SK-N-SH (cell line): ENCODE measurements at regions not wholly inside any gene's neighbourhood (a gene's known extent, or its start where the extent isn't known, plus 50 kb on each side); places are given as distances from the start of the nearest gene placed in this dataset.

Experiments used
- CTCF ChIA-PET: fragments of 300-600, 350-600 bp; formaldehyde crosslinking; extraction: SDS; loops from one replicate; lab custom pipeline; 2021; lab: Yijun Ruan, JAX
- POLR2A ChIA-PET: fragments of 350-600 bp; sonication (Branson Sonifier 250); formaldehyde crosslinking; extraction: SDS; loops from one replicate; lab custom pipeline; 2020; ENCODE audit warnings: antibody characterized with exemption, inconsistent platforms; lab: Yijun Ruan, JAX
- DNase-seq: peaks from one replicate; pipeline ENCODE4 v3.0.0; 2012
- H2AFZ ChIP-seq: fragments of 200-600 bp; sonication (generic); 2 replicates; pipeline ENCODE4 v1.8.1; 2016; ENCODE audit warnings: antibody characterized with exemption, mild to moderate bottlenecking, low read depth
- H3F3A ChIP-seq: fragments of 200-600 bp; sonication (generic); replicated peaks from 2 replicates; pipeline ENCODE3; 2016; ENCODE audit warnings: antibody characterized with exemption, mild to moderate bottlenecking; ENCODE audit not compliant: insufficient read depth
- H3K27ac ChIP-seq, 2 experiments: fragments of 200-500 bp in 1 of 2; fragments of 200-600 bp in 1 of 2; sonication (Bioruptor generic) in 1 of 2; sonication (generic), shearing (Covaris generic) in 1 of 2; 2 replicates each; pipeline versions ENCODE4 v1.5.1 to v1.6.1; 2014 to 2016; ENCODE audit warnings: low read depth in 2 of 2, inconsistent platforms in 1 of 2, low read length in 1 of 2, mild to moderate bottlenecking in 1 of 2, mixed read lengths in 1 of 2
- H3K27me3 ChIP-seq: fragments of 200-600 bp; sonication (generic), shearing (Covaris generic); 2 replicates; pipeline ENCODE4 v1.6.1; 2016; ENCODE audit warnings: mixed run types; ENCODE audit not compliant: insufficient read depth
- H3K36me3 ChIP-seq, 2 experiments: fragments of 200-500 bp in 1 of 2; fragments of 200-600 bp in 1 of 2; sonication (Bioruptor generic) in 1 of 2; sonication (generic) in 1 of 2; replicated peaks in 1 of 2; 2 replicates each; pipeline versions ENCODE3 to v1.5.1; 2014 to 2016; ENCODE audit warnings: low read length in 1 of 2, mild to moderate bottlenecking in 1 of 2; ENCODE audit not compliant: insufficient read depth in 2 of 2, control insufficient read depth in 1 of 2
- H3K4me1 ChIP-seq, 2 experiments: fragments of 200-500 bp in 1 of 2; fragments of 200-600 bp in 1 of 2; sonication (Bioruptor generic) in 1 of 2; sonication (generic), shearing (Covaris generic) in 1 of 2; 2 replicates each; pipeline versions ENCODE4 v1.5.1 to v1.6.1; 2014 to 2016; ENCODE audit warnings: low read depth in 1 of 2, low read length in 1 of 2, mixed run types in 1 of 2; ENCODE audit not compliant: insufficient read depth in 2 of 2, control insufficient read depth in 1 of 2
- H3K4me2 ChIP-seq: fragments of 200-600 bp; sonication (generic), shearing (Covaris generic); 2 replicates; pipeline ENCODE4 v1.6.1; 2017; ENCODE audit warnings: mixed run types
- H3K4me3 ChIP-seq, 2 experiments: fragments of 200-500 bp in 1 of 2; fragments of 200-600 bp in 1 of 2; sonication (Bioruptor generic) in 1 of 2; sonication (generic), shearing (Covaris generic) in 1 of 2; 2 replicates each; pipeline versions ENCODE4 v1.5.1 to v1.8.1; 2014 to 2016; ENCODE audit warnings: low read depth in 2 of 2, inconsistent platforms in 1 of 2, low read length in 1 of 2, mild to moderate bottlenecking in 1 of 2, mixed read lengths in 1 of 2, moderate library complexity in 1 of 2
- H3K79me2 ChIP-seq: fragments of 200-600 bp; sonication (generic); 2 replicates; pipeline ENCODE4 v1.8.1; 2017; ENCODE audit warnings: mild to moderate bottlenecking; ENCODE audit not compliant: insufficient read depth
- H3K9ac ChIP-seq: fragments of 200-600 bp; sonication (generic); 2 replicates; pipeline ENCODE4 v1.6.1; 2017; ENCODE audit warnings: mixed run types
- H3K9me2 ChIP-seq: fragments of 200-600 bp; sonication (generic); 2 replicates; pipeline ENCODE4 v1.6.1; 2017; ENCODE audit warnings: mixed run types
- H3K9me3 ChIP-seq: fragments of 200-600 bp; sonication (generic); 2 replicates; pipeline ENCODE4 v1.6.1; 2017; ENCODE audit warnings: mixed run types, mild to moderate bottlenecking, moderate library complexity
- H4K20me1 ChIP-seq: fragments of 200-600 bp; sonication (generic); 2 replicates; pipeline ENCODE4 v1.6.1; 2017; ENCODE audit warnings: mild to moderate bottlenecking, mixed run types; ENCODE audit not compliant: insufficient read depth
- CTCF ChIP-seq: fragments of 200-600 bp; sonication (generic); IDR thresholded peaks from 2 replicates; pipeline ENCODE4 v1.6.1; 2017; ENCODE audit warnings: antibody characterized with exemption, mild to moderate bottlenecking, moderate library complexity
- GABPA ChIP-seq: IDR thresholded peaks from 2 replicates; pipeline ENCODE4 v1.4.0; 2012; ENCODE audit warnings: low read depth, mild to moderate bottlenecking
- IRF3 ChIP-seq: fragments of 150-350 bp; IDR thresholded peaks from 2 replicates; pipeline ENCODE4 v1.6.1; 2016; ENCODE audit warnings: mild to moderate bottlenecking, low read depth, low read length
- MAX ChIP-seq: IDR thresholded peaks from 2 replicates; pipeline ENCODE4 v1.4.0; 2012; ENCODE audit warnings: low read depth
- MEF2A ChIP-seq: IDR thresholded peaks from 2 replicates; pipeline ENCODE4 v1.4.0; 2012; ENCODE audit warnings: low read depth, borderline replicate concordance
- MXI1 ChIP-seq: IDR thresholded peaks from 2 replicates; pipeline ENCODE4 v1.6.1; 2012; ENCODE audit warnings: mild to moderate bottlenecking, low read depth, low read length, improper control_type of control experiment
- SIN3A ChIP-seq: IDR thresholded peaks from 2 replicates; pipeline ENCODE4 v1.6.1; 2012; ENCODE audit warnings: low read depth, mild to moderate bottlenecking, low read length, moderate library complexity, borderline replicate concordance
- TAF1 ChIP-seq: IDR thresholded peaks from 2 replicates; pipeline ENCODE4 v1.6.1; 2012; ENCODE audit warnings: low read depth, mild to moderate bottlenecking, low read length, moderate library complexity, borderline replicate concordance
- TEAD4 ChIP-seq: IDR thresholded peaks from 2 replicates; pipeline ENCODE4 v1.4.0; 2012; ENCODE audit warnings: mild to moderate bottlenecking, borderline replicate concordance; ENCODE audit not compliant: insufficient read depth
- WGBS: methylation state at CpG from one replicate; pipeline ENCODE4 v1.1.6; 2017; ENCODE audit warnings: low lambda C conversion rate; 5-methylcytosine and 5-hydroxymethylcytosine counted together
- TF ChIP-seq, protein P1 (sequence below): fragments of 150-350 bp; IDR thresholded peaks from 2 replicates; pipeline ENCODE4 v1.6.1; 2017; ENCODE audit warnings: antibody characterized with exemption, low read length, low read depth, borderline replicate concordance
- TF ChIP-seq, protein P2 (sequence below): IDR thresholded peaks from 2 replicates; pipeline ENCODE4 v1.6.1; 2012; ENCODE audit warnings: mild to moderate bottlenecking, low read depth, low read length, moderate library complexity
- TF ChIP-seq, protein P3 (sequence below): IDR thresholded peaks from 2 replicates; pipeline ENCODE4 v1.4.0; 2012; ENCODE audit warnings: low read depth, borderline replicate concordance

DNA sequence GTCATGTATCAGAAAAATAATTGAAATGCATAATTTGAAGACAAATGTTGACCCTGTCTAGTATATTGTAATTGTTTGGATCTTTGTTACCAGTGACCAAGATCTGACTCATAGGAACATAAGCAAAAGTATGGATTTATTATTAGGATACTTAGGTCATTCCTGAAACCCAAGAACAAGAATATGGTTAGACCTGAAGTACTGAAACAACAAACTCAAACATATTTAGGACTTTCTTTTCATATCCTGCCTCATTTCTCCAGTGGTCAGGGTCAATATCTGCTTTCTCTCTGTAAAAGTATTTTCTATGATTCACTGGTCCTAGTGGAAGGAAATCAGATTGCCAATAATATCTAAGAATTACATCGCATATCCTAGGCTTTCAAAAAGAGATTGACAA is 1937.1 kb upstream of the WWC1 start:
- no peaks in the 10 kb centered on the region for H3K4me1 ChIP-seq
- no peaks in the 10 kb centered on the region for H3K36me3 ChIP-seq
- H3K27ac ChIP-seq = no peak overlapping the region
- ChIA-PET POLR2A (no interaction called here), CTCF (no interaction called here)
- no peak overlapping the region for H2AFZ ChIP-seq
- TF ChIP-seq CTCF (no peak), TAF1 (no peak), TEAD4 (no peak), MXI1 (no peak), GABPA (no peak), IRF3 (no peak), MEF2A (no peak), SIN3A (no peak), MAX (no peak)
- TF ChIP-seq, protein P1, sequence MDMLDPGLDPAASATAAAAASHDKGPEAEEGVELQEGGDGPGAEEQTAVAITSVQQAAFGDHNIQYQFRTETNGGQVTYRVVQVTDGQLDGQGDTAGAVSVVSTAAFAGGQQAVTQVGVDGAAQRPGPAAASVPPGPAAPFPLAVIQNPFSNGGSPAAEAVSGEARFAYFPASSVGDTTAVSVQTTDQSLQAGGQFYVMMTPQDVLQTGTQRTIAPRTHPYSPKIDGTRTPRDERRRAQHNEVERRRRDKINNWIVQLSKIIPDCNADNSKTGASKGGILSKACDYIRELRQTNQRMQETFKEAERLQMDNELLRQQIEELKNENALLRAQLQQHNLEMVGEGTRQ = no peak
- TF ChIP-seq, protein P2, sequence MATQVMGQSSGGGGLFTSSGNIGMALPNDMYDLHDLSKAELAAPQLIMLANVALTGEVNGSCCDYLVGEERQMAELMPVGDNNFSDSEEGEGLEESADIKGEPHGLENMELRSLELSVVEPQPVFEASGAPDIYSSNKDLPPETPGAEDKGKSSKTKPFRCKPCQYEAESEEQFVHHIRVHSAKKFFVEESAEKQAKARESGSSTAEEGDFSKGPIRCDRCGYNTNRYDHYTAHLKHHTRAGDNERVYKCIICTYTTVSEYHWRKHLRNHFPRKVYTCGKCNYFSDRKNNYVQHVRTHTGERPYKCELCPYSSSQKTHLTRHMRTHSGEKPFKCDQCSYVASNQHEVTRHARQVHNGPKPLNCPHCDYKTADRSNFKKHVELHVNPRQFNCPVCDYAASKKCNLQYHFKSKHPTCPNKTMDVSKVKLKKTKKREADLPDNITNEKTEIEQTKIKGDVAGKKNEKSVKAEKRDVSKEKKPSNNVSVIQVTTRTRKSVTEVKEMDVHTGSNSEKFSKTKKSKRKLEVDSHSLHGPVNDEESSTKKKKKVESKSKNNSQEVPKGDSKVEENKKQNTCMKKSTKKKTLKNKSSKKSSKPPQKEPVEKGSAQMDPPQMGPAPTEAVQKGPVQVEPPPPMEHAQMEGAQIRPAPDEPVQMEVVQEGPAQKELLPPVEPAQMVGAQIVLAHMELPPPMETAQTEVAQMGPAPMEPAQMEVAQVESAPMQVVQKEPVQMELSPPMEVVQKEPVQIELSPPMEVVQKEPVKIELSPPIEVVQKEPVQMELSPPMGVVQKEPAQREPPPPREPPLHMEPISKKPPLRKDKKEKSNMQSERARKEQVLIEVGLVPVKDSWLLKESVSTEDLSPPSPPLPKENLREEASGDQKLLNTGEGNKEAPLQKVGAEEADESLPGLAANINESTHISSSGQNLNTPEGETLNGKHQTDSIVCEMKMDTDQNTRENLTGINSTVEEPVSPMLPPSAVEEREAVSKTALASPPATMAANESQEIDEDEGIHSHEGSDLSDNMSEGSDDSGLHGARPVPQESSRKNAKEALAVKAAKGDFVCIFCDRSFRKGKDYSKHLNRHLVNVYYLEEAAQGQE = no peak
- TF ChIP-seq, protein P3, sequence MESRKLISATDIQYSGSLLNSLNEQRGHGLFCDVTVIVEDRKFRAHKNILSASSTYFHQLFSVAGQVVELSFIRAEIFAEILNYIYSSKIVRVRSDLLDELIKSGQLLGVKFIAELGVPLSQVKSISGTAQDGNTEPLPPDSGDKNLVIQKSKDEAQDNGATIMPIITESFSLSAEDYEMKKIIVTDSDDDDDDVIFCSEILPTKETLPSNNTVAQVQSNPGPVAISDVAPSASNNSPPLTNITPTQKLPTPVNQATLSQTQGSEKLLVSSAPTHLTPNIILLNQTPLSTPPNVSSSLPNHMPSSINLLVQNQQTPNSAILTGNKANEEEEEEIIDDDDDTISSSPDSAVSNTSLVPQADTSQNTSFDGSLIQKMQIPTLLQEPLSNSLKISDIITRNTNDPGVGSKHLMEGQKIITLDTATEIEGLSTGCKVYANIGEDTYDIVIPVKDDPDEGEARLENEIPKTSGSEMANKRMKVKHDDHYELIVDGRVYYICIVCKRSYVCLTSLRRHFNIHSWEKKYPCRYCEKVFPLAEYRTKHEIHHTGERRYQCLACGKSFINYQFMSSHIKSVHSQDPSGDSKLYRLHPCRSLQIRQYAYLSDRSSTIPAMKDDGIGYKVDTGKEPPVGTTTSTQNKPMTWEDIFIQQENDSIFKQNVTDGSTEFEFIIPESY = no peak
- H3K9me3 ChIP-seq = peaks cover 3% of the 10 kb centered on the region; the same call in 1 of the 2 replicates
- H3F3A ChIP-seq = no peaks in the 10 kb centered on the region
- H3K4me2 ChIP-seq = no peak overlapping the region
- H3K27me3 ChIP-seq = no peaks in the 10 kb centered on the region
- H3K4me3 ChIP-seq = no peak overlapping the region
- no peaks in the 10 kb centered on the region for H4K20me1 ChIP-seq
- no peak for DNase-seq
- no peaks in the 10 kb centered on the region for H3K9me2 ChIP-seq
- no peaks in the 10 kb centered on the region for H3K79me2 ChIP-seq
- no peak overlapping the region for H3K9ac ChIP-seq
- 50% methylated on average over 1 of the region's 1 CpG for WGBS
